GM19467 (cell line): ENCODE measurements at regions not wholly inside any gene's neighbourhood (a gene's known extent, or its start where the extent isn't known, plus 50 kb on each side); places are given as distances from the start of the nearest gene placed in this dataset.
"Not testable (repeated sequence)": the region's sequence is repeated elsewhere in the genome, so short reads cannot be mapped to it uniquely, and the experiment has no call there.

ENCODE experiments used
- ATAC-seq: cut with Tn5 transposase; IDR thresholded peaks from one replicate; pipeline ENCODE4 v1.9.1; 2021; ENCODE audit warnings: mild to moderate bottlenecking, moderate library complexity; ENCODE audit not compliant: unreplicated experiment

GRCh38 chr4:79748835-79749234, 324.2 kb downstream of the ANTXR2 start:
- ATAC-seq, result no peak

DNA sequence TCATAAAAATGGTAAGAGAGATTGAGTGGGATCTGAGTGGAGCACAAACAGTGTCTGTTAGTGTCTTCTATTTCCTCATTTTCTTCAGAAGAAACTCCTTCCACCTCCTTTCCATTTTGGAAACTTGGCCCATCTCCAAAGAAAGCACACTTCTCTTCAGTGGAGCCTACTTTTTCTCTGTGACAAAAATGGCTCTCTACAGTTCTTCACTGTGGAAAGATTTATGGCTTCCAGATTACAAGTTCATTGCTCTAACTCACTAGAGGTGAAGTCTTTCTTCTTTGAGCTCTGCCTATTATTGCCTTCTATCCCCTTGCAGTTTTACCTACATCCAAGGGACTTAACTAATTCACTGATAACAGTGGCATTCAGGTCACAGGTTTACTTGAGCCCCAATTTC, 325.8 kb downstream of the ANTXR2 start:
- ATAC-seq, result no peak

DNA sequence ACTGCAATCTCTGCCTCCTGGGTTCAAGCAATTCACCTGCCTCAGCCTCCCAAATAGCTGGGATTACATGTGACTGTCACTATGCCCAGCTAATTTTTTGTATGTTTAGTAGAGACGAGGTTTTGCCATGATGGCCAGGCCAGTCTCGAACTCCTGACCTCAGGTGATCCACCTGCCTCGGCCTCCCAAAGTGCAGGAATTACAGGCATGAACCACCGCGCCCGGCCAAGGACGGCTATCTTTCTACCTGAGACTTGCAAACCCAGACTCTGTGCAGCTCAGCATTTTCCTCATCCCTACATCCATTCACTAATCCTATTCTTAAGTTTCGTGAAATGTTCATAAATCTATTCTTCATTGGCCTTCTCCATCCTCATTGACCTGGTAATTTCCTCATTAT, 330.0 kb downstream of the ANTXR2 start:
- no peak for ATAC-seq

DNA sequence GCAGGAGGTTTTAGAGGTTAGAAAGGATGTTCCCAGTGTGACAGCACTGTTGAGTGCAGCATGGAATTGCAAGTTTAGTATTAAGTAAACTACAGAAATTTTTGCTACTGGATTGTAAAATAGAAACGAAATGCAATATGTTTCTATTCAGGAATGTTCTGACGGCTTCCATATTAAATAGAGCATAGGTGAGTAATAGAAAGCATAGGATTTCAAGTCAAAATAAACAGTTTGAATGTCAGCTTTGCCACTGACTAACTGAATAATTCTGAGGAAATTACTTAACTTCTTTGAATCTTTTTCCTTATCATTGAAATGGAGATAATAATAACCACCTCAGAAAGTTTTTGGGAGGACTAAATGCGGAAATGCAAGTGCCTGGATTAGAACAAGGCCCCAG, 331.9 kb upstream of the GK2 start:
- no peak for ATAC-seq

- no peak for ATAC-seq
Measured at GRCh38 chr4:79723507-79723906, 315.5 kb upstream of the GK2 start.

DNA sequence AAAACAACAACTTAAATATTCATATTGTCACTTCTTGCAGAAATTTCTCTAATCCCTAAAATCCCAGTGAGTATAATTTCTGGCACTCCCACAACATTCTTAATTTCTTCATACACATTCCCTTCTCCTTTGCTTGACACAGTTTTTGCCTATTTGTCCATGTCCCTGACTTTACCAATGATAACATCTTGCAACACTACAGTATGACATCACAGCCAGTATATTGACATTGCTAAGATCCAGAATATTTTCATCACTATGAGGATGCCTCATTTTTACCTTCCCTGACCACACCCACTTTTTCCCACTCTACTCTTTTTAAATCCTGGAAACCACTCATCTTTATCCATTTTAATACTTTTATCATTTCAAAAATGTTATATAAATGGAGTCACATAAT, 292.3 kb upstream of the GK2 start:
- no peak for ATAC-seq

- ATAC-seq, result no peak
Measured at GRCh38 chr4:79697444-79697843, 289.4 kb upstream of the GK2 start.

- not testable (repeated sequence) for ATAC-seq
Measured at GRCh38 chr4:79696534-79696933, 288.5 kb upstream of the GK2 start.

DNA sequence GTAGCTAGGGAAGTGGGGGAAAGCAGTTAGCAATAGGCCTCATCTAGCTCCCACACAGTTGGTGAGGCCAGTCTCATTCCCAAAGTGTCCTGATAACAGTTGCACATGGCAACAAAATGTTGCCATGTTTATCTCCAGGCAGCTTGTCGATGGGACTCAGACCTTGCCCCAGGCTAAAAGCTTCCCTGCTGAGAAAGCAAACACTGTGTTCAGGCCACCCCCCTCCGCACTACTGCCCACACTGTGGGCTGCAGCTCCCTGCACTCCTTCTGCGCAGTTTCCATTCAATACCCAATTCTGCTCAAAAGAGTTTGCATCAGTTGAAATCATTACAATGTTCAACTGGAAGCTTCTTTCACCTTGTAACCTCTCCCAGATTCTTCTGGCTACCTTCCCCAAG, 287.8 kb upstream of the GK2 start:
- ATAC-seq, result no peak

DNA sequence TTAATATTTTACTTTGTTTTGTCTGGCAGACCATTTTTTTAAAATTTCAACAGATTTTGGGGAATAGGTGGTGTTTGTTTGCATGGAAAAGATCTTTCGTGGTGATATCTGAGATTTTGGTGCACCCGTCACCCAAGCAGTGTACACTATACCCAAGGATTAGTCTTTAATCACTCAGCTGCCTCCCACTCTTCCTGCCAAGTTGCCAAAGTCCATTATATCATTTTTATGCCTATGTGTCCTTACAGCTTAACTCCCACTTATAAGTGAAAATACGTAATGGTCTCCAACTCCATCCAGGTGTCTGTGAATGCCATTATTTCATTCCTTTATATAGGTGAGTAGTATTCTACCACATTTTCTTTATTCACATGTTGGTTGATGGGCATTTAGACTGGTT, 281.7 kb upstream of the GK2 start:
- no peak for ATAC-seq

DNA sequence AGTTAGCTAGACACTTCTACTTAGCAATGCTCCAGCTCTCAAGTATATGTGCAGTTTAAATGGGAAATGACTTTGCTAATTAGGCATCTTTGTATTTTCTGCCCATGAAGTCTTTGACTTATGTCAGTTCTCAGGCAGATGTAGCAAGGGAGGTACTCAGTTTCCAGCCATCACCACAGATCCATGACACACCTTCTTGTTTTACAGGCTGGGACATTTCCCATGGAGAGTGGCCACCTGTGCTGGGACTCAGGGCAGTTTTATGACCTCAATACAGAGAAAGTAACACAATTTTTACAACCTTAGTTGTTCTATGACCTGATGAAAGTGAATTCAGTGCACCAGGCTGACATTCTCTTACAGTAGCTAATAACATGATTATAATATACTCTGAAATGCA, 280.7 kb upstream of the GK2 start:
- ATAC-seq, result no peak

GRCh38 chr4:79687006-79687405, 279.0 kb upstream of the GK2 start:
- no peak for ATAC-seq

- ATAC-seq, result no peak
Measured at GRCh38 chr4:79685542-79685941, 277.5 kb upstream of the GK2 start.

- no peak for ATAC-seq
Measured at GRCh38 chr4:79684516-79684915, 276.5 kb upstream of the GK2 start.

GRCh38 chr4:79682801-79683530, 274.9 kb upstream of the GK2 start:
- no peak for ATAC-seq

DNA sequence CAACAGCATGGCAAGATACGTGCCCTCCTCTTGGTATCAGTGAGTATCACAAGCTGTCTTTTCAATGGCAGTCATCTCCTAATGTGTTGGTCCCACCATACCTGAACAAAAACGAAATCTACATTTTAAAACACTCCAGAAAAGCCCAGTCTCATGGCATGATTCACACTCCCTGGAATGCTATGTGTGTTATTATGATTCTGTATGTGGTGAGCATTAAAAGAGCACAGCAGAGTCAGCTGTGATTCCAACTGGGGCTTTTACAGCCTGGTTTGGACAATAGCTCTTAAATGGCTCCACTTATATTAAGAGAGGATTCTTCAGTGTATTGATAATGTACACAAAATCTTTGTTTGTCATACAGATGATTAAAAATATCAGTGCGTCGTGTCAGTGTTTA, 274.1 kb upstream of the GK2 start:
- ATAC-seq, result no peak

DNA sequence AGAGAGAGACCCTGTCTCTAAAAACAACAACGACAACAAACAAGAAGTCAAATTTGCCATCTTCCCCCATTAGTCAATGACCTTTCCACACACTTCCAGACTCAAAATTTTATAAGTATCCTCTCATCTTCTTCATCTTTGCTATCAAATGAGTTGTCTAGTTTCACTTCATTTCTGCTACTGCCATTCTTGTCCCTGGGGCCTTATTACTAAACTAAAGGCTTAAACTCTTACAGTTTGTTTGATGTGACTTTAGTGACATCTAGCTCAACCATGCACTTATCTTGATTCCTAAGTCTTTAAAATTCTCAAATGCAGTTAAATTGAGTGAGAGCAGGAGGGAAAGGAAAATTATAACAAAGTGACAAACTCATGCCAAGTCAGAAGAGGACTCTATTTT, 271.8 kb upstream of the GK2 start:
- ATAC-seq, result no peak

GRCh38 chr4:79678472-79679202, 270.6 kb upstream of the GK2 start:
- no peak for ATAC-seq

DNA sequence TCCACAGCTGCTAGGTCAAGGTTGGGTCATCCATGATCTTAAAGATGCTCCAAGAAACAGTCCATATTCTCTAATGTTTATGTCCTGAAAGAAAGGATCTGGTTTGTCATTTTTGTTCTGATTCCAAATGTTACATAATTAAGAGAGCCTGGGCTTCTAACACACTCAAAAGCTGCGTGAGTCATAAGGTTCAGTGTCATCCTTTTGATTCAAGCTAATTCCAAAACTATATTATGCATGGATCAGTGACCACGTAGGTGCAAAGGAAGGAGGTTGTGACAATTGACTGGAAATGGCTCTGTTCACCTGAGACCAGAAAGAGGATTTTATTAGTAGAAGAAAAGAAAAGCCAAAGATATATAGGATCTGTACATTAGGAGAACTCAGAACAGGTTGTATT, 268.7 kb upstream of the GK2 start:
- ATAC-seq, result no peak

- ATAC-seq, result not testable (repeated sequence)
Measured at GRCh38 chr4:79674906-79675305, 266.9 kb upstream of the GK2 start.

- ATAC-seq, result no peak
Measured at GRCh38 chr4:79673898-79674297, 265.9 kb upstream of the GK2 start.

DNA sequence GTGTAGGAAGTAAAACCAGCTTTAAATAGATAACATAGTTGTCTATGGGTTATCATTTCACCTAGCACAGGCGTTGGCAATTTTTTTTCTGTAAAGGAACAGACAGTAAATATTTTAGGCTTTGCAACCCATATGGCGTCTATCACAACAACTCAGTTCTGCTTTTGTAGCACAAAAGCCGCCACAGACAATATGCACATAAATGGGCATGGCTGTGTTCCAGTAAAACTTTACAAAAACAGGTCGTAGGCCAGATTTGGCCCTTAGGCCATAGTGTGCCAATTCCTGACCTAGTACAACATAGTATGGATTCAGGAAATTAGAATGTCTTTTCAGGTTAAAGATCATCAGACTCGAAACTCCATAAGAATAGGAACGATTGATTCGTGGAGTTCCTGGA, 265.3 kb upstream of the GK2 start:
- ATAC-seq, result no peak

GRCh38 chr4:79666875-79667274, 258.8 kb upstream of the GK2 start:
- ATAC-seq, result no peak
